GM18867 (cell line): ENCODE measurements at regions not wholly inside any gene's neighbourhood (a gene's known extent, or its start where the extent isn't known, plus 50 kb on each side); places are given as distances from the start of the nearest gene placed in this dataset.
"Not testable (repeated sequence)": the region's sequence is repeated elsewhere in the genome, so short reads cannot be mapped to it uniquely, and the experiment has no call there.

ENCODE experiments used
- ATAC-seq: cut with Tn5 transposase; IDR thresholded peaks from one replicate; pipeline ENCODE4 v1.9.1; 2021; ENCODE audit warnings: mild to moderate bottlenecking, moderate library complexity; ENCODE audit not compliant: unreplicated experiment

- ATAC-seq: not testable (repeated sequence)
Observed at GRCh38 chr12:39699079-39699478, 79.5 kb upstream of the ABCD2 start.

GRCh38 chr12:39697108-39697507 is 77.5 kb upstream of the ABCD2 start:
- ATAC-seq: no peak

DNA sequence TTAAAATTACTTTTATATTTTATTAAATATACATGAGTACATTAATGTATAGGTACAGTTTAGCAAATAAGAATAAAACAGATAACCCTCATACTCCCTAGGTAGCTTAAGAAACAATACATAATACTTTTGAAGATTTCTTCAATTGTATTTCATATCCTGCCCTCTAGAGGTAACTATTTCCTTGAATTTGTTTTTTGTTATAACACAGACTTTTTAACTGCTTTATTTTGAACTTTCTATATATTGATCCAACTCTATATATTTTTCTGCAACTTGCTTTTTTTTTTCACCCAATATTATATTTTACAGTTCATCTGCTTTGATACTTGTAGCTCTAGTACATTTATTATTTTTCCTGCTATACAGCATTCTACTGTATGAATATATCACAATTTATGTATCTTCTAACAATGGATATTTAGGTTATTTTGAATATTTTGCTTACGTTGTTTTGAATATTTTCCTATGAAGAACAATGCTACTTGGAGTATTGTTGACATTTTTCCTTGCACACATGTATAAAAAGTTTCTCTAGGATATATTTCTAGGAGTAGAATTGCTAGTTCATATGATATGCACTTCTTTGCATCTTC is 72.8 kb upstream of the ABCD2 start:
- peak; percentile 63 for ATAC-seq

- no peak for ATAC-seq
Observed at GRCh38 chr12:39685854-39686657, 66.5 kb upstream of the ABCD2 start.

- ATAC-seq: peak; percentile 75
Observed at GRCh38 chr12:39682689-39683477, 63.3 kb upstream of the ABCD2 start.

DNA sequence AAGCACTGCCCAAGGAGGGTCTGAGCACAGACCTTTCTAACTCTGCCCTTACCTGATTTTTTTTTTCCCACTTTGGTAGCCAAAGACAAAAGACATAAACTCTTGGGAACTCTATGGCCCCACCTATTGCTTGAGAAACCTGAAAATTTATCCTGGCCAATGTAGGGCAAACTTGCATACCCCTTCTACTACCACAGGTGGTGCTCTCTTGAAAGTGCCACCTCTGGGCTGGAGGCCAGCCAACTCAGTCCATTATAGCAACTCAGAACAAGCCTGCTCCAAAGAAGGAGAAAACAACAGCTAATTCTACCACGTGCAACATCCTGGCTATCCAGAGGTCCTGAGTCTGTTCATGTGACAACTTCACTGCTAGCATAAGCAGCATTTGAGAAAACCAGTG is 55.7 kb upstream of the ABCD2 start:
- ATAC-seq: no peak

- ATAC-seq: no peak
Observed at GRCh38 chr12:39672976-39673375, 53.4 kb upstream of the ABCD2 start.

- ATAC-seq: no peak
Observed at GRCh38 chr12:39671898-39672875, 52.6 kb upstream of the ABCD2 start.

GRCh38 chr12:39669539-39669938 is 49.9 kb upstream of the ABCD2 start:
- not testable (repeated sequence) for ATAC-seq
